GM12873 (cell line): ENCODE measurements at regions not wholly inside any gene's neighbourhood (a gene's known extent, or its start where the extent isn't known, plus 50 kb on each side); places are given as distances from the start of the nearest gene placed in this dataset.

Source experiments
- CTCF ChIP-seq: IDR thresholded peaks from 2 replicates; pipeline ENCODE4 v1.5.1; 2012; ENCODE audit warnings: low read depth, mild to moderate bottlenecking, moderate library complexity, low read length, control low read depth; ENCODE audit not compliant: insufficient read depth; ENCODE audit errors: missing control alignments

- TF ChIP-seq CTCF = no peak
Observed at GRCh38 chr18:10122988-10123950, 209.5 kb downstream of the VAPA start.

- TF ChIP-seq CTCF = no peak
Observed at GRCh38 chr18:10124071-10124470, 210.3 kb downstream of the VAPA start.

- TF ChIP-seq CTCF = no peak
Observed at GRCh38 chr18:10124557-10124956, 210.7 kb downstream of the VAPA start.

GRCh38 chr18:10124967-10125366 is 211.2 kb downstream of the VAPA start:
- TF ChIP-seq CTCF = no peak

GRCh38 chr18:10127729-10128128 is 213.9 kb downstream of the VAPA start:
- no peak for TF ChIP-seq CTCF

- no peak for TF ChIP-seq CTCF
Observed at GRCh38 chr18:10128921-10129501, 215.2 kb downstream of the VAPA start.

- TF ChIP-seq CTCF = no peak
Observed at GRCh38 chr18:10130606-10131005, 216.8 kb downstream of the VAPA start.
